ENCODE measurements at regions not wholly inside any gene's neighbourhood (a gene's known extent, or its start where the extent isn't known, plus 50 kb on each side); places are given as distances from the start of the nearest gene placed in this dataset.
"Not testable (repeated sequence)": the region's sequence is repeated elsewhere in the genome, so short reads cannot be mapped to it uniquely, and the experiment has no call there.

GRCh38 chr7:68866721-68867120 lies 731.6 kb upstream of the AUTS2 start:
- H3K27ac ChIP-seq (ENCODE audit: low read depth, low read length): peak overlapping the region; percentile 84
- peak; percentile 91 for DNase-seq
- H3K18ac ChIP-seq (ENCODE audit: low read length): peak overlapping the region; percentile 53
- H3K27me3 ChIP-seq (ENCODE audit: insufficient read depth, low read length, poor library complexity); H3K4ac ChIP-seq (ENCODE audit: low read depth, low read length); H2AK5ac ChIP-seq (ENCODE audit: low read length); H2BK120ac ChIP-seq (ENCODE audit: low read depth, low read length); H4K8ac ChIP-seq (ENCODE audit: low read depth, low read length); H3K79me1 ChIP-seq (ENCODE audit: low read length); H3K23ac ChIP-seq (ENCODE audit: low read length); H2BK5ac ChIP-seq (ENCODE audit: low read length); H4K5ac ChIP-seq (ENCODE audit: low read length); H3K4me2 ChIP-seq (ENCODE audit: low read length); H3K4me3 ChIP-seq (ENCODE audit: low read length); H3K79me2 ChIP-seq (ENCODE audit: control insufficient read depth, insufficient read depth, low read length); H3K4me1 ChIP-seq (ENCODE audit: control insufficient read depth, low read depth, low read length); H2BK15ac ChIP-seq (replicated peaks; ENCODE audit: low read depth); H3K56ac ChIP-seq (ENCODE audit: low read length); H3K9ac ChIP-seq (ENCODE audit: low read length); H3K36me3 ChIP-seq (ENCODE audit: control insufficient read depth, insufficient read depth, low read length): not testable (repeated sequence)
- WGBS (ENCODE audit: extremely low coverage, insufficient coverage, low lambda C conversion rate): no CpG with 5 or more reads among the region's 3 CpGs

GRCh38 chr7:68868978-68869377 lies 729.3 kb upstream of the AUTS2 start:
- Histone ChIP-seq H3K9ac (ENCODE audit: low read length) (no peak overlapping the region), H2BK5ac (ENCODE audit: low read length) (no peak overlapping the region), H3K4me1 (ENCODE audit: control insufficient read depth, low read depth, low read length) (peaks cover 2% of the 10 kb centered on the region), H2AK5ac (ENCODE audit: low read length) (peak overlapping the region; percentile 62), H3K36me3 (ENCODE audit: control insufficient read depth, insufficient read depth, low read length) (no peaks in the 10 kb centered on the region), H3K27ac (ENCODE audit: low read depth, low read length) (no peak overlapping the region), H3K56ac (ENCODE audit: low read length) (no peak overlapping the region), H3K23ac (ENCODE audit: low read length) (no peak overlapping the region), H3K18ac (ENCODE audit: low read length) (no peak overlapping the region), H3K4me3 (ENCODE audit: low read length) (no peak overlapping the region), H3K79me1 (ENCODE audit: low read length) (no peaks in the 10 kb centered on the region), H3K27me3 (ENCODE audit: insufficient read depth, low read length, poor library complexity) (no peaks in the 10 kb centered on the region), H2BK120ac (ENCODE audit: low read depth, low read length) (no peak overlapping the region), H3K4ac (ENCODE audit: low read depth, low read length) (no peak overlapping the region), H3K4me2 (ENCODE audit: low read length) (no peak overlapping the region), H4K8ac (ENCODE audit: low read depth, low read length) (no peak overlapping the region), H2BK15ac (replicated peaks; ENCODE audit: low read depth) (no peak overlapping the region), H4K5ac (ENCODE audit: low read length) (no peak overlapping the region), H3K79me2 (ENCODE audit: control insufficient read depth, insufficient read depth, low read length) (no peaks in the 10 kb centered on the region)
- WGBS (ENCODE audit: extremely low coverage, insufficient coverage, low lambda C conversion rate): no CpG with 5 or more reads among the region's 6 CpGs
- no peak for DNase-seq

GRCh38 chr7:68873616-68874015 lies 724.7 kb upstream of the AUTS2 start:
- Histone ChIP-seq H2BK120ac (ENCODE audit: low read depth, low read length) (no peak overlapping the region), H3K18ac (ENCODE audit: low read length) (no peak overlapping the region), H4K5ac (ENCODE audit: low read length) (no peak overlapping the region), H3K79me1 (ENCODE audit: low read length) (no peaks in the 10 kb centered on the region), H3K36me3 (ENCODE audit: control insufficient read depth, insufficient read depth, low read length) (no peaks in the 10 kb centered on the region), H3K79me2 (ENCODE audit: control insufficient read depth, insufficient read depth, low read length) (no peaks in the 10 kb centered on the region), H2AK5ac (ENCODE audit: low read length) (no peak overlapping the region), H3K4me1 (ENCODE audit: control insufficient read depth, low read depth, low read length) (peaks cover 2% of the 10 kb centered on the region), H3K4ac (ENCODE audit: low read depth, low read length) (no peak overlapping the region), H3K27ac (ENCODE audit: low read depth, low read length) (no peak overlapping the region), H3K27me3 (ENCODE audit: insufficient read depth, low read length, poor library complexity) (no peaks in the 10 kb centered on the region), H3K23ac (ENCODE audit: low read length) (no peak overlapping the region), H3K4me3 (ENCODE audit: low read length) (no peak overlapping the region), H3K56ac (ENCODE audit: low read length) (no peak overlapping the region), H3K9ac (ENCODE audit: low read length) (no peak overlapping the region), H4K8ac (ENCODE audit: low read depth, low read length) (no peak overlapping the region), H2BK5ac (ENCODE audit: low read length) (no peak overlapping the region), H2BK15ac (replicated peaks; ENCODE audit: low read depth) (no peak overlapping the region), H3K4me2 (ENCODE audit: low read length) (no peak overlapping the region)
- no peak for DNase-seq
- no CpG with 5 or more reads among the region's 5 CpGs for WGBS (ENCODE audit: extremely low coverage, insufficient coverage, low lambda C conversion rate)

GRCh38 chr7:68875857-68876256 lies 722.4 kb upstream of the AUTS2 start:
- no peak overlapping the region for H3K4me2 ChIP-seq (ENCODE audit: low read length)
- H4K8ac ChIP-seq (ENCODE audit: low read depth, low read length): no peak overlapping the region
- H3K4me3 ChIP-seq (ENCODE audit: low read length): no peak overlapping the region
- no peak overlapping the region for H3K18ac ChIP-seq (ENCODE audit: low read length)
- no peak overlapping the region for H2BK5ac ChIP-seq (ENCODE audit: low read length)
- no peaks in the 10 kb centered on the region for H3K79me2 ChIP-seq (ENCODE audit: control insufficient read depth, insufficient read depth, low read length)
- H3K56ac ChIP-seq (ENCODE audit: low read length): no peak overlapping the region
- no peak overlapping the region for H3K23ac ChIP-seq (ENCODE audit: low read length)
- no peak overlapping the region for H2AK5ac ChIP-seq (ENCODE audit: low read length)
- H3K4ac ChIP-seq (ENCODE audit: low read depth, low read length): no peak overlapping the region
- H4K5ac ChIP-seq (ENCODE audit: low read length): no peak overlapping the region
- WGBS (ENCODE audit: extremely low coverage, insufficient coverage, low lambda C conversion rate): no CpG with 5 or more reads among the region's 2 CpGs
- H2BK120ac ChIP-seq (ENCODE audit: low read depth, low read length): no peak overlapping the region
- H3K27ac ChIP-seq (ENCODE audit: low read depth, low read length): no peak overlapping the region
- H3K36me3 ChIP-seq (ENCODE audit: control insufficient read depth, insufficient read depth, low read length): no peaks in the 10 kb centered on the region
- no peaks in the 10 kb centered on the region for H3K79me1 ChIP-seq (ENCODE audit: low read length)
- H3K27me3 ChIP-seq (ENCODE audit: insufficient read depth, low read length, poor library complexity): no peaks in the 10 kb centered on the region
- no peak for DNase-seq
- H2BK15ac ChIP-seq (replicated peaks; ENCODE audit: low read depth): no peak overlapping the region
- no peak overlapping the region for H3K9ac ChIP-seq (ENCODE audit: low read length)
- peaks cover 2% of the 10 kb centered on the region for H3K4me1 ChIP-seq (ENCODE audit: control insufficient read depth, low read depth, low read length)

GRCh38 chr7:68887116-68887515 lies 711.2 kb upstream of the AUTS2 start:
- H3K56ac ChIP-seq (ENCODE audit: low read length): not testable (repeated sequence)

GRCh38 chr7:68888971-68889385 lies 709.3 kb upstream of the AUTS2 start:
- no peak overlapping the region for H3K23ac ChIP-seq (ENCODE audit: low read length)
- H3K4ac ChIP-seq (ENCODE audit: low read depth, low read length): no peak overlapping the region
- no peak overlapping the region for H3K9ac ChIP-seq (ENCODE audit: low read length)
- peaks cover 2% of the 10 kb centered on the region for H3K4me1 ChIP-seq (ENCODE audit: control insufficient read depth, low read depth, low read length)
- WGBS (ENCODE audit: extremely low coverage, insufficient coverage, low lambda C conversion rate): no CpG with 5 or more reads among the region's 3 CpGs
- H3K56ac ChIP-seq (ENCODE audit: low read length): no peak overlapping the region
- H3K27ac ChIP-seq (ENCODE audit: low read depth, low read length): no peak overlapping the region
- no peaks in the 10 kb centered on the region for H3K79me2 ChIP-seq (ENCODE audit: control insufficient read depth, insufficient read depth, low read length)
- no peaks in the 10 kb centered on the region for H3K79me1 ChIP-seq (ENCODE audit: low read length)
- H3K18ac ChIP-seq (ENCODE audit: low read length): no peak overlapping the region
- no peak overlapping the region for H4K8ac ChIP-seq (ENCODE audit: low read depth, low read length)
- peak; percentile 40 for DNase-seq
- H3K27me3 ChIP-seq (ENCODE audit: insufficient read depth, low read length, poor library complexity): no peaks in the 10 kb centered on the region
- H2AK5ac ChIP-seq (ENCODE audit: low read length): no peak overlapping the region
- no peaks in the 10 kb centered on the region for H3K36me3 ChIP-seq (ENCODE audit: control insufficient read depth, insufficient read depth, low read length)
- H3K4me3 ChIP-seq (ENCODE audit: low read length): no peak overlapping the region
- no peak overlapping the region for H4K5ac ChIP-seq (ENCODE audit: low read length)
- no peak overlapping the region for H2BK15ac ChIP-seq (replicated peaks; ENCODE audit: low read depth)
- no peak overlapping the region for H2BK120ac ChIP-seq (ENCODE audit: low read depth, low read length)
- no peak overlapping the region for H3K4me2 ChIP-seq (ENCODE audit: low read length)
- H2BK5ac ChIP-seq (ENCODE audit: low read length): no peak overlapping the region

More at GRCh38 chr7:68887116-68887515, 711.2 kb upstream of the AUTS2 start:
- H2BK120ac ChIP-seq (ENCODE audit: low read depth, low read length); H3K36me3 ChIP-seq (ENCODE audit: control insufficient read depth, insufficient read depth, low read length); H3K79me1 ChIP-seq (ENCODE audit: low read length); H2AK5ac ChIP-seq (ENCODE audit: low read length); H2BK15ac ChIP-seq (replicated peaks; ENCODE audit: low read depth); H3K23ac ChIP-seq (ENCODE audit: low read length); DNase-seq; H3K79me2 ChIP-seq (ENCODE audit: control insufficient read depth, insufficient read depth, low read length); H3K4me1 ChIP-seq (ENCODE audit: control insufficient read depth, low read depth, low read length); H3K27me3 ChIP-seq (ENCODE audit: insufficient read depth, low read length, poor library complexity); H2BK5ac ChIP-seq (ENCODE audit: low read length); H3K4ac ChIP-seq (ENCODE audit: low read depth, low read length); H4K5ac ChIP-seq (ENCODE audit: low read length); H3K4me3 ChIP-seq (ENCODE audit: low read length); H3K18ac ChIP-seq (ENCODE audit: low read length); H3K4me2 ChIP-seq (ENCODE audit: low read length); H3K27ac ChIP-seq (ENCODE audit: low read depth, low read length); H3K9ac ChIP-seq (ENCODE audit: low read length); H4K8ac ChIP-seq (ENCODE audit: low read depth, low read length): not testable (repeated sequence)
- WGBS (ENCODE audit: extremely low coverage, insufficient coverage, low lambda C conversion rate): no CpG with 5 or more reads among the region's 1 CpG
